DMS114 treated with DMSO at 0.1 percent for 48 hours (cell line): ENCODE measurements at regions not wholly inside any gene's neighbourhood (a gene's known extent, or its start where the extent isn't known, plus 50 kb on each side); places are given as distances from the start of the nearest gene placed in this dataset.

Source experiments
- DNase-seq: peaks from one replicate; lab custom pipeline; 2025; ENCODE audit not compliant: unreplicated experiment; lab: John Stamatoyannopoulos, UW

GRCh38 chr2:898319-898718 is 52.3 kb upstream of the SNTG2 start:
- peak; percentile 9 for DNase-seq

- no peak for DNase-seq
Observed at GRCh38 chr2:897091-897490, 53.6 kb upstream of the SNTG2 start.

GRCh38 chr2:893311-893710 is 57.3 kb upstream of the SNTG2 start:
- no peak for DNase-seq

GRCh38 chr2:892892-893291 is 57.8 kb upstream of the SNTG2 start:
- DNase-seq: no peak

- no peak for DNase-seq
Observed at GRCh38 chr2:892401-892800, 58.2 kb upstream of the SNTG2 start.

- no peak for DNase-seq
Observed at GRCh38 chr2:891734-892133, 58.9 kb upstream of the SNTG2 start.

- DNase-seq: no peak
Observed at GRCh38 chr2:890791-891190, 59.9 kb upstream of the SNTG2 start.

GRCh38 chr2:890214-890613 is 60.4 kb upstream of the SNTG2 start:
- DNase-seq: no peak

GRCh38 chr2:888906-889566 is 61.6 kb upstream of the SNTG2 start:
- DNase-seq: no peak

GRCh38 chr2:888211-888801 is 62.3 kb upstream of the SNTG2 start:
- DNase-seq: no peak

GRCh38 chr2:887639-888038 is 63.0 kb upstream of the SNTG2 start:
- no peak for DNase-seq

- no peak for DNase-seq
Observed at GRCh38 chr2:886072-887022, 64.3 kb upstream of the SNTG2 start.

- no peak for DNase-seq
Observed at GRCh38 chr2:885230-886071, 65.2 kb upstream of the SNTG2 start.

GRCh38 chr2:883803-884748 is 66.6 kb upstream of the SNTG2 start:
- DNase-seq: no peak

GRCh38 chr2:883260-883802 is 67.3 kb upstream of the SNTG2 start:
- no peak for DNase-seq

- DNase-seq: no peak
Observed at GRCh38 chr2:881204-881918, 69.3 kb upstream of the SNTG2 start.

- no peak for DNase-seq
Observed at GRCh38 chr2:880201-880970, 70.3 kb upstream of the SNTG2 start.

- no peak for DNase-seq
Observed at GRCh38 chr2:879540-879939, 71.1 kb upstream of the SNTG2 start.
